Gastroesophageal sphincter (tissue), 3 donors: ENCODE measurements at regions not wholly inside any gene's neighbourhood (a gene's known extent, or its start where the extent isn't known, plus 50 kb on each side); places are given as distances from the start of the nearest gene placed in this dataset.

Experiments
- CTCF ChIP-seq, 4 experiments: fragments of 200-600 bp in 2 of 4; fragments of 450-650 bp in 2 of 4; sonication (generic) in 1 of 4; IDR thresholded peaks; one replicate each; pipeline ENCODE4 v1.5.1; 2017 to 2019; ENCODE audit warnings: antibody characterized with exemption in 4 of 4, mild to moderate bottlenecking in 2 of 4, moderate library complexity in 2 of 4
- POLR2AphosphoS5 ChIP-seq: sonication (generic); formaldehyde crosslinking; IDR thresholded peaks from one replicate; pipeline ENCODE4 v1.6.1; 2017; ENCODE audit warnings: antibody characterized with exemption

- no peak for TF ChIP-seq CTCF (IDR thresholded peaks at IDR 0.05)
- TF ChIP-seq POLR2AphosphoS5: no peak
Measured at GRCh38 chr3:194220901-194221326, 85.0 kb downstream of the HES1 start.
